SKM-1 (cell line): ENCODE measurements at regions not wholly inside any gene's neighbourhood (a gene's known extent, or its start where the extent isn't known, plus 50 kb on each side); places are given as distances from the start of the nearest gene placed in this dataset.

Source experiments
- DNase-seq: peaks from one replicate; lab custom pipeline; 2025; ENCODE audit not compliant: unreplicated experiment; lab: John Stamatoyannopoulos, UW

DNA sequence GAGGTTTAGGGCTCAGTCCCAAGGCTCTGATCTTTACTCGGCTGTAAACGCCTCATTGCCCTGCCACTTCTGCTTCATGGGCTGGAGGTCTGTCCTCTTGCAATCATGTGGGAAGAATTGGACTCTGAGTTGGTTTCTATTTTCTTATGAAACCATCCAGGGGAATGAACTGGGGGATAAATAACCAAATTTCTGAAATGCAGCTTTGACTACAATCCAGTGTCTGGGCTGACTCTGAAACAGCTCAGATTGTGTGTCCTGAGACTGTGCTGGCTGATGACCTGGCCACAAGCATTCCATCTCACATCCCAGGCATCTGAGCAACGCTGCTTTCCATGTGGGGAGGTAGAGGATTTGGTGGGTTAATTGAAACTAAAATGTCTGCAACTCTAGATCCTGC lies 71.0 kb upstream of the GALNT15 start:
- no peak for DNase-seq

DNA sequence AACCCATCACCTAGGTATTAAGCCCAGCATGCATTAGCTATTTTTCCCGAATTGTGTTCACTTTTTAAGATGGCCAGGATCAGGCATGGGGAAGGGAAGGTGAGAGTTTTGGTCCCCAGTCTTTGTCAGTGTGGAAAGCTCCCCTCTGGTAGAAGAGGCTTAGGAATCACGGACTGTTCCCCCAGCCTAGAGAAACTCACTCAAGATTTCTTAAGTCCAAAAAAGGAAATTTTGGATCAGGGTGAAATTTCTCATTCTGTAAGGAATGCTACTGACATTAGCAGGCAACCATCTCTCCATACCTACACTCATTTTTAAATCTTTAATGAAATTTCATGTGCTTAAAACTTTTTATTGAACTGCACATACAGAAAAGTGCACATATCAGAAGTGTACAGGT lies 70.3 kb upstream of the GALNT15 start:
- no peak for DNase-seq

GRCh38 chr3:16106050-16106449 lies 68.4 kb upstream of the GALNT15 start:
- DNase-seq = no peak

- DNase-seq = no peak
Observed at GRCh38 chr3:16108424-16108823, 66.1 kb upstream of the GALNT15 start.

GRCh38 chr3:16109929-16110328 lies 64.6 kb upstream of the GALNT15 start:
- no peak for DNase-seq

GRCh38 chr3:16112910-16113504 lies 61.5 kb upstream of the GALNT15 start:
- DNase-seq = no peak

DNA sequence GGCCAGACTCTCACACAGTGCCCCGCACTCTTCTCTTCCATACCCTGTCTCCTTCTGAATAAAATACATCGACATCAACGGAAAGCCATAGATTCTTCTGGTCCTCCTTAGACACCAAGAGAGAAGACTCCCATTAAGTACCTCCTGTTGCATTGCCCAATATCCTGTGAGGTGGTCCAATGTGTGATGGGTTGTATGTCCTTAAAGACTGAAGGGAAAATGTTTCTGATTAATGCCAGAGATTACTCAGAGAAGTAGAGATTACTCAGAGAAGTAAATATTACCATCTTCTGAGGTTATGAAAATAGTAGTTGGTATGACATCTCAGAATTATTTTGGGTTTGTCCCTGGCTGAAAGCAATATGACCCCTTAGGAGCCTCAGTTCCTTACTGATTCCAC lies 60.8 kb upstream of the GALNT15 start:
- DNase-seq = no peak

- no peak for DNase-seq
Observed at GRCh38 chr3:16114429-16114828, 60.1 kb upstream of the GALNT15 start.

DNA sequence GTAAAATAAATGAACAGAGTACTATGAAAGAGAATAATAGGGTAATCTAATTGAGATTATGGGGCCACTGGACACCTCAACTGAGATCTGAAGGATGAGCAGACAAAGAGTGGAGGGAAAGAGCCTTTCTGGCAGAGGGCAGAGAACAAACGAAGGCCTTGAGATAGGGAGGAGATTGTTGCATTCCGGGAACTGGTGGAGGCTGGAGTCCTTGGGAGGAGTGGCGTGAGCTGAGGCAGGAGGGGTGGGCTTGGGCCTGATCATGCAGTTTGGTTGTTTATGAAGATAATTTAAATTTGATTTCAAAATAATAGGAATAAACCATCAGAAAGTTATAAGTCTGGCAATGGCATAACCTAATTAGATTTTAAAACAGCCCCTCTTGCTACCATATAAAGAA lies 59.5 kb upstream of the GALNT15 start:
- DNase-seq = no peak

GRCh38 chr3:16118396-16118795 lies 56.1 kb upstream of the GALNT15 start:
- DNase-seq = no peak

GRCh38 chr3:16119887-16120286 lies 54.6 kb upstream of the GALNT15 start:
- no peak for DNase-seq

DNA sequence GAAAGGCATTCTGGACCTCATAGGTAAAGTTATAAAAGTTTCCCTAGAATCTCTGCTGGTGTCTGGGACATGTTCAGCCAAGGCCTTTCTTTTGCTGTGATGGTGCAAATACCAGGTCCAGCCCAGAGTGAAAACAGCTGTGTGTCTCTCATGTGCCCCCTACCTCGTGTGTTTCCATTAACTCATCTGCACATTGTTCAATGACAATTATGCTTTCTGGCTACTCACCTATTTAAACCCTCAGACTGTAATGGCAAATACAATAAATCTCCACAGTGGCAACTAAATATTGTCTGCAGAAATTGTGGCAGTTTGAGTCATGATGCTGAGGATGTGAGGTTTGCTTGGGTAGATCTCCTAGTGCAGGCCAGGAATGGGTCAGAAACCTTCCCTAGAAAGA lies 53.1 kb upstream of the GALNT15 start:
- DNase-seq = no peak

DNA sequence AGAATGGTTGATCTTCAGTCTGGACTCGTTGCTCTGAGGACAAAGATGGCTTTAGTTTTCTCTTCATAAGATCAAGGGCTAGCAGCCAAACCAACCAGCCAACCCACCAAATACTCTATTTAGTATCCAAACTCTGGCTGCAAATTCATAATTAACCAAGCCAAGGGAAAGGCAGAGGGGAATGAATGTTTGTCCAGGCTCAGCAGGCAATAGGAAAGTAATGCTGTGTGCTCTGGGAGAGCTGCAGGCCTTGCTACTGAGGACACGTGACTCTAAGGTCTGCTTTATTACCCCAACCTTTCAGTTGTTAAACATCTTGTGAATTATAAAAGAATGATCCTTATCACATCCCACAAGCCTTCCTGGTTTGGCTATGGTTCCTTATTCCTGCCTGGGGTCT lies 52.3 kb upstream of the GALNT15 start:
- DNase-seq = no peak

DNA sequence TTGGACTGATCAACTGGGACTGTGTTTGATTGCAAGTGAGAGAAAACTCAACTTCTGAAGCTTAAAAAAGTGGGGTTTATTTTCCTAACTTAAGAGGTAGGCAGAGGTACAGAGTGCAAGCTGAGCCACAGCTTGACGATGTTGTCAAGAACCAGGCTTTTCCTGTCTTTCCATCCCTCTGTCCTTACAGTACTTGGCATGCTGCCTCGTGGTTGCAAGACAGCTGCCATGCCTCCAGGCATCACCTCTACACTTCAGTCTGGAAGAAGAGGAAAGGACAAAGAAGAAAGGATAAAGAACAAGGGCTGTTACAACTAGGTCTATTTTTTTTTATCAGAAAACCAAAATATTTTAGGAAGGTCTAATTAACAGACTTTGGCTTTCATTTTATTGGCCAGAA lies 51.8 kb upstream of the GALNT15 start:
- no peak for DNase-seq

DNA sequence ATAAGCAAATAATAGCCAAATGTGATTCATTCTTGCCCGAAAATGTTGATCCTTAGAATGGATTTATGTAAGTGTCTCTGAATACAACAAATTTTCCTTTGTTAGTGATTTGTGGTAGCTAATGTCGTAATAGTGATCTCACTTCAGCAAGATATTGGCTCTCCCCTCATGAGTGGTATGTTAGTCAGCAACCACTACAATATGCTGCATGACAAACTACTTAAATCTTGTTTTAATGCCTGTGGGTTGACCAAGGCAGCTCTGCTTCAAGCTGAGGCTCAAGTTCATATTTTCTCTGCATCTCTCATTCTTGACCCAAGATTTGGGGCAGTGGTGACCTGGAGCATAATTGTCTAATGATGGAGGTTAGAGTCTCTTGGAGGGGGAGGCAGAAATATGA lies 49.8 kb upstream of the GALNT15 start:
- DNase-seq = no peak
